ENCODE measurements at regions not wholly inside any gene's neighbourhood (a gene's known extent, or its start where the extent isn't known, plus 50 kb on each side); places are given as distances from the start of the nearest gene placed in this dataset.

DNA sequence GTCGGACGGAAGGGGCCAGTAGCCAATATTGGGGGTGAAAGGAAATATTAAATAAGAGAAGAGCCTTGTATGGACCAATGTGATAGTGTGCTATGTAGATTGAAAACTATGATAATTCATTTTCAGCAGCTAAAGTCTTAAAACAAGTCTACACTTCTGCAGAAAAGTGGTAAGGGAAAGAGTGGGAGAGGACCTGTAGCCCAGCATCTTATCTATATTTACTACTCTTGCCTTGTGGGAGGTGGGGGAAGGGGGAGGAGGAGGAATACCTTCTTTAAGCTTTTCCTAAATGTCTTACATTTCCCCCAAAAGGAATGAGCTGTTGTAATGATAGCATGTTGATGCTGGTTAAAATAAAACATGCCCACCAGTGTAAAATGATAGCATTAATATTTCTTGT lies 220.0 kb upstream of the SPRY1 start:
- TF ChIP-seq, protein P1, sequence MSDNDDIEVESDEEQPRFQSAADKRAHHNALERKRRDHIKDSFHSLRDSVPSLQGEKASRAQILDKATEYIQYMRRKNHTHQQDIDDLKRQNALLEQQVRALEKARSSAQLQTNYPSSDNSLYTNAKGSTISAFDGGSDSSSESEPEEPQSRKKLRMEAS (IDR thresholded peaks at IDR 0.05), result no peak
- TF ChIP-seq NFIC (IDR thresholded peaks at IDR 0.05), result no peak
- TF ChIP-seq EGR1 (IDR thresholded peaks at IDR 0.05), result no peak
- no peak for TF ChIP-seq TEAD4 (IDR thresholded peaks at IDR 0.05)
- TF ChIP-seq YY1 (IDR thresholded peaks at IDR 0.05; ENCODE audit: low read depth), result no peak
- TF ChIP-seq EP300 (IDR thresholded peaks at IDR 0.05; ENCODE audit: borderline replicate concordance), result no peak
- TF ChIP-seq ZBTB7A (IDR thresholded peaks at IDR 0.05; ENCODE audit: low read depth), result no peak
- TF ChIP-seq, protein P2, sequence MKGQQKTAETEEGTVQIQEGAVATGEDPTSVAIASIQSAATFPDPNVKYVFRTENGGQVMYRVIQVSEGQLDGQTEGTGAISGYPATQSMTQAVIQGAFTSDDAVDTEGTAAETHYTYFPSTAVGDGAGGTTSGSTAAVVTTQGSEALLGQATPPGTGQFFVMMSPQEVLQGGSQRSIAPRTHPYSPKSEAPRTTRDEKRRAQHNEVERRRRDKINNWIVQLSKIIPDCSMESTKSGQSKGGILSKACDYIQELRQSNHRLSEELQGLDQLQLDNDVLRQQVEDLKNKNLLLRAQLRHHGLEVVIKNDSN (IDR thresholded peaks at IDR 0.05), result no peak
- TF ChIP-seq CREB1 (IDR thresholded peaks at IDR 0.05; ENCODE audit: low read depth), result no peak
- TF ChIP-seq, protein P3, sequence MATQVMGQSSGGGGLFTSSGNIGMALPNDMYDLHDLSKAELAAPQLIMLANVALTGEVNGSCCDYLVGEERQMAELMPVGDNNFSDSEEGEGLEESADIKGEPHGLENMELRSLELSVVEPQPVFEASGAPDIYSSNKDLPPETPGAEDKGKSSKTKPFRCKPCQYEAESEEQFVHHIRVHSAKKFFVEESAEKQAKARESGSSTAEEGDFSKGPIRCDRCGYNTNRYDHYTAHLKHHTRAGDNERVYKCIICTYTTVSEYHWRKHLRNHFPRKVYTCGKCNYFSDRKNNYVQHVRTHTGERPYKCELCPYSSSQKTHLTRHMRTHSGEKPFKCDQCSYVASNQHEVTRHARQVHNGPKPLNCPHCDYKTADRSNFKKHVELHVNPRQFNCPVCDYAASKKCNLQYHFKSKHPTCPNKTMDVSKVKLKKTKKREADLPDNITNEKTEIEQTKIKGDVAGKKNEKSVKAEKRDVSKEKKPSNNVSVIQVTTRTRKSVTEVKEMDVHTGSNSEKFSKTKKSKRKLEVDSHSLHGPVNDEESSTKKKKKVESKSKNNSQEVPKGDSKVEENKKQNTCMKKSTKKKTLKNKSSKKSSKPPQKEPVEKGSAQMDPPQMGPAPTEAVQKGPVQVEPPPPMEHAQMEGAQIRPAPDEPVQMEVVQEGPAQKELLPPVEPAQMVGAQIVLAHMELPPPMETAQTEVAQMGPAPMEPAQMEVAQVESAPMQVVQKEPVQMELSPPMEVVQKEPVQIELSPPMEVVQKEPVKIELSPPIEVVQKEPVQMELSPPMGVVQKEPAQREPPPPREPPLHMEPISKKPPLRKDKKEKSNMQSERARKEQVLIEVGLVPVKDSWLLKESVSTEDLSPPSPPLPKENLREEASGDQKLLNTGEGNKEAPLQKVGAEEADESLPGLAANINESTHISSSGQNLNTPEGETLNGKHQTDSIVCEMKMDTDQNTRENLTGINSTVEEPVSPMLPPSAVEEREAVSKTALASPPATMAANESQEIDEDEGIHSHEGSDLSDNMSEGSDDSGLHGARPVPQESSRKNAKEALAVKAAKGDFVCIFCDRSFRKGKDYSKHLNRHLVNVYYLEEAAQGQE (IDR thresholded peaks at IDR 0.05; ENCODE audit: low read depth), result no peak
- no peak for TF ChIP-seq RAD21 (IDR thresholded peaks at IDR 0.05; ENCODE audit: low read depth)
- TF ChIP-seq TAF1 (IDR thresholded peaks at IDR 0.05; ENCODE audit: low read depth), result no peak
- TF ChIP-seq FOXM1 (IDR thresholded peaks at IDR 0.05; ENCODE audit: borderline replicate concordance, low read depth), result no peak
- no peak for TF ChIP-seq CEBPB (IDR thresholded peaks at IDR 0.05)
- no peak for TF ChIP-seq TCF12 (IDR thresholded peaks at IDR 0.05; ENCODE audit: low read depth)

DNA sequence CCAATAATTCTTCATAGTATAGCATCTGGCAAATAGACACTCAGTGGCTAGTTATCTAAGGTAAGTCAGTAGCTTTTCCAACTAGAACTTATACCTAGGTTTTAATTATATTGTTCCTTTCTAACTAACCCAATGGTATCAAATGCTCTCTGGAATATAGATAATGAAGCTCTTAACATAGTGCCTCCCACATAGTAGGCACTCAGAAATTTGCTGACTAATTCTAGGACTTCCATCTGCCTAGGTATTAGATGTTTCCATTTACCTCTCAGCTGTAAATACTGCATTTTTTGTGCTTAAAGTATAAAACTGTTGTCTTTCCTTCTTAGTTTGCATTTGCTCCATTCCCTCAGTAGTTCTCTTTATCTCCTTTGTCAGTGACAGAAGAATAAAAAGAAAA lies 214.3 kb upstream of the SPRY1 start:
- TF ChIP-seq ZBTB7A (IDR thresholded peaks at IDR 0.05; ENCODE audit: low read depth) (no peak), NFIC (IDR thresholded peaks at IDR 0.05) (no peak), YY1 (IDR thresholded peaks at IDR 0.05; ENCODE audit: low read depth) (no peak), FOXM1 (IDR thresholded peaks at IDR 0.05; ENCODE audit: borderline replicate concordance, low read depth) (no peak), TCF12 (IDR thresholded peaks at IDR 0.05; ENCODE audit: low read depth) (no peak), CEBPB (IDR thresholded peaks at IDR 0.05) (no peak), TAF1 (IDR thresholded peaks at IDR 0.05; ENCODE audit: low read depth) (no peak), TEAD4 (IDR thresholded peaks at IDR 0.05) (no peak), CREB1 (IDR thresholded peaks at IDR 0.05; ENCODE audit: low read depth) (no peak), RAD21 (IDR thresholded peaks at IDR 0.05; ENCODE audit: low read depth) (no peak), EGR1 (IDR thresholded peaks at IDR 0.05) (no peak), EP300 (IDR thresholded peaks at IDR 0.05; ENCODE audit: borderline replicate concordance) (no peak)
- TF ChIP-seq, protein P3 (IDR thresholded peaks at IDR 0.05; ENCODE audit: low read depth), result no peak
- TF ChIP-seq, protein P1 (IDR thresholded peaks at IDR 0.05), result no peak
- TF ChIP-seq, protein P2 (IDR thresholded peaks at IDR 0.05), result no peak

DNA sequence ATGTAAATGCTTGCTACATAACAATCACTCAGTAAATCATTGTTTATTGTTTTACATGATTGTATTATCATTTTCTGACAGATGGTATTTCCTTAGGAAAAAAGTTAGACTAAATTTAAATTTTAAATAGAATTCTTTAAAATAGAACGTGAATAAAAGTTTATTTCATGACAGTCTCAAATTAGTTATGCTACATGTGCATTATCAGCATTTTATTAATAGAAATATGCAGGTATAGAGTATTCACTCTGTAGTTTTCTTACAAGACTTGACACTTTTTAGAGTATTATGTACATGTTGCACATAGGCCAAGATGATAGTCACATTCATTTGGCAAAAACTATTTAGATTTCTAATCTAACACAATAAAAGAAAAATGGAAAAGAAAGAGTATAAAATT lies 213.3 kb upstream of the SPRY1 start:
- TF ChIP-seq TAF1 (IDR thresholded peaks at IDR 0.05; ENCODE audit: low read depth) (no peak), TEAD4 (IDR thresholded peaks at IDR 0.05) (no peak)

DNA sequence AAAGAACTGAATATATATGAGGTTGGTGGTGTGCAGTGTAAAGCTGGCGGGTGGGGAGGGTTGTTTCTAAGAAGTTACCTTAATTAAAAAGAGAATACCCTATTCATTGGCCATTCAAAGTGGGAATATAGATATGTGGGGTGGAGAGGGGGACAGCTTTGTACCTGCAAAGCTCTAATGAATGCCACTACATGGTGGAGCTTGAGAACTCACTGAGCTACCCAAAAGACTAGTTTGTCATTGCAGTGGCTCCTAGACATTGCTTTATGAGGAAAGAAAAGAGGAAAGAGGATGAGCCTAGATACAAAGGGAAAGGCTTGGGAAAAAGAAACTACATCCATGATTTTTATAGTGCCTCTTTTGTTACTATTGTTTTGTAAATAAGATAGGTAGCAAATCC lies 209.9 kb upstream of the SPRY1 start:
- TF ChIP-seq EGR1 (IDR thresholded peaks at IDR 0.05) (no peak), YY1 (IDR thresholded peaks at IDR 0.05; ENCODE audit: low read depth) (no peak), TCF12 (IDR thresholded peaks at IDR 0.05; ENCODE audit: low read depth) (no peak), NFIC (IDR thresholded peaks at IDR 0.05) (no peak), CEBPB (IDR thresholded peaks at IDR 0.05) (no peak), RAD21 (IDR thresholded peaks at IDR 0.05; ENCODE audit: low read depth) (no peak), EP300 (IDR thresholded peaks at IDR 0.05; ENCODE audit: borderline replicate concordance) (no peak), ZBTB7A (IDR thresholded peaks at IDR 0.05; ENCODE audit: low read depth) (no peak), FOXM1 (IDR thresholded peaks at IDR 0.05; ENCODE audit: borderline replicate concordance, low read depth) (no peak), TAF1 (IDR thresholded peaks at IDR 0.05; ENCODE audit: low read depth) (no peak), CREB1 (IDR thresholded peaks at IDR 0.05; ENCODE audit: low read depth) (no peak), TEAD4 (IDR thresholded peaks at IDR 0.05) (no peak)
- TF ChIP-seq, protein P1 (IDR thresholded peaks at IDR 0.05), result no peak
- TF ChIP-seq, protein P2 (IDR thresholded peaks at IDR 0.05), result no peak
- TF ChIP-seq, protein P3 (IDR thresholded peaks at IDR 0.05; ENCODE audit: low read depth), result no peak
